ENCODE measurements at regions not wholly inside any gene's neighbourhood (a gene's known extent, or its start where the extent isn't known, plus 50 kb on each side); places are given as distances from the start of the nearest gene placed in this dataset.

DNA sequence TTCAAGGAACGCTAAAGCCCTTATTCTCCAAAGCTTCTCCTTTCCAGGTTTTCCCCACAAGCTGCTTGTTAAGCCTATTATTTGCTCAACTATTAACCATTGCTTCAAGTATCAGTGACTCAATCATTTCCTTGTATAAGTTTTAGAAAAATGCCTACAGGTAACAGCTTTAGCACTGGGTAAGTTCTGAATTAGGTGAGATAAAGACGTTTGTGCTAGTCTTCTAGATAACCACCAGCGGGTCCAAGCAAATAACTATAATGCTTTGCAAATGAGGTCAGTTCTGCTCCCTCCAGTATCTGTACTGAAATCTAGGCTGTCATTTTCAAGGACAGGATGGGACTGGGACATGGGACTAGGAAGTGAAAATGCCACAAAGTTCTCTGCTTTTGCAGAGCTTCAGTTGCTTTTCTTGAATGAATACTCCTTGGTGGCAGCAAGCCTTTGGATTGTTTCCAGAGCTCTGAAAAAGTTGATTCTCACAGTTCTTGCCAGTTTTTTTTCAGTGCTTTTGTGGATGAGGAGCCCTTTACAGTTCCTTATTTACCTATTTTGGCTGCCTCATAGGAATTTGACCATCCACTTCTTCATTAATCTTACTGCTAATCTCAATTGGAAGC lies 1487.7 kb downstream of the EFNB2 start:
- Histone ChIP-seq H3K4me3 (replicated peaks; ENCODE audit: low read depth, low read length) (no peak overlapping the region), H3K36me3 (ENCODE audit: control insufficient read depth, insufficient read depth, low read length) (no peaks in the 10 kb centered on the region), H3K27me3 (replicated peaks; ENCODE audit: control insufficient read depth, insufficient read depth, low read length) (no peaks in the 10 kb centered on the region)
- TF ChIP-seq, protein P1, sequence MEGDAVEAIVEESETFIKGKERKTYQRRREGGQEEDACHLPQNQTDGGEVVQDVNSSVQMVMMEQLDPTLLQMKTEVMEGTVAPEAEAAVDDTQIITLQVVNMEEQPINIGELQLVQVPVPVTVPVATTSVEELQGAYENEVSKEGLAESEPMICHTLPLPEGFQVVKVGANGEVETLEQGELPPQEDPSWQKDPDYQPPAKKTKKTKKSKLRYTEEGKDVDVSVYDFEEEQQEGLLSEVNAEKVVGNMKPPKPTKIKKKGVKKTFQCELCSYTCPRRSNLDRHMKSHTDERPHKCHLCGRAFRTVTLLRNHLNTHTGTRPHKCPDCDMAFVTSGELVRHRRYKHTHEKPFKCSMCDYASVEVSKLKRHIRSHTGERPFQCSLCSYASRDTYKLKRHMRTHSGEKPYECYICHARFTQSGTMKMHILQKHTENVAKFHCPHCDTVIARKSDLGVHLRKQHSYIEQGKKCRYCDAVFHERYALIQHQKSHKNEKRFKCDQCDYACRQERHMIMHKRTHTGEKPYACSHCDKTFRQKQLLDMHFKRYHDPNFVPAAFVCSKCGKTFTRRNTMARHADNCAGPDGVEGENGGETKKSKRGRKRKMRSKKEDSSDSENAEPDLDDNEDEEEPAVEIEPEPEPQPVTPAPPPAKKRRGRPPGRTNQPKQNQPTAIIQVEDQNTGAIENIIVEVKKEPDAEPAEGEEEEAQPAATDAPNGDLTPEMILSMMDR (IDR thresholded peaks at IDR 0.05; ENCODE audit: insufficient read depth, low read length, poor library complexity, severe bottlenecking), result no peak
- no peak for DNase-seq (ENCODE audit: extremely low read depth, insufficient read length)

DNA sequence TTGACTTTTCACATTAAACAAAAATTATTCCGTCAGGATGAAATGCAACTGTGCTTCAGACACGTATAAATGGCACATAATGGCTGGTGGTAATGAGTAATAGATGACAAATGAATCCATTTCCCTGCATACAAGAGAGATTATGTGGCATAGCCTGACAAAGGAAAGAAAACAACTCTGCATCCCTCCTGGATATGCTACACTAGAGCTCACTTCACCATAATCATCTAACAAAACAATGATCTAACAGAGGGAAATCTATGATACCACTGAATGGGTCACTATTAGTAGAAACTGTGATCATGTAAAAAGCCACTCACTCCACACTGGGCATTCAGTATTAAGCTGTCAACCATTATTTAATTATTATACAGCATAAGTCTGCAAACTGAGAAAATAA lies 1498.4 kb downstream of the EFNB2 start:
- DNase-seq (ENCODE audit: extremely low read depth, insufficient read length), result no peak
- TF ChIP-seq, protein P1 (IDR thresholded peaks at IDR 0.05; ENCODE audit: insufficient read depth, low read length, poor library complexity, severe bottlenecking), result no peak
- no peak overlapping the region for H3K4me3 ChIP-seq (replicated peaks; ENCODE audit: low read depth, low read length)
- H3K36me3 ChIP-seq (ENCODE audit: control insufficient read depth, insufficient read depth, low read length), result no peaks in the 10 kb centered on the region
- H3K27me3 ChIP-seq (replicated peaks; ENCODE audit: control insufficient read depth, insufficient read depth, low read length), result no peaks in the 10 kb centered on the region

DNA sequence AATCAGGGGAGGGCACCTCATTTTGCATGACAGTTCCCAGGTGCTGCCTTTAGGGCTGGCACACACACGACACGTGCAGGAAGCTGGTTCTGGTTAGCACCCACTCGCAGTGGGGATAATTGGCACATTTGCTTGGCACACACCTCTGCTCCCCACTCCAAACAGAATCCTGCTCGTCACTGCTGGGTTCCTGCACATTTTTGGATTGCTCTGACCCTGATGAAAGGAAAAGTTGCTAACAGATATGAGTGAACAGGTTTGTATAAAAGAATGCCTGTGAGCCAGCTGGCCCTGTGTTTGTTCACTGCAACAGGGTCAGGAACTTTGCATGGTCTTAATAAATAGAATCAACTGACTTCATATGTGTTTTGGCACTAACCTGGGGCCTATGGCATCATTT lies 1500.4 kb downstream of the EFNB2 start:
- no peak for DNase-seq (ENCODE audit: extremely low read depth, insufficient read length)
- Histone ChIP-seq H3K4me3 (replicated peaks; ENCODE audit: low read depth, low read length) (no peak overlapping the region), H3K27me3 (replicated peaks; ENCODE audit: control insufficient read depth, insufficient read depth, low read length) (no peaks in the 10 kb centered on the region), H3K36me3 (ENCODE audit: control insufficient read depth, insufficient read depth, low read length) (no peaks in the 10 kb centered on the region)
- TF ChIP-seq, protein P1 (IDR thresholded peaks at IDR 0.05; ENCODE audit: insufficient read depth, low read length, poor library complexity, severe bottlenecking), result no peak

DNA sequence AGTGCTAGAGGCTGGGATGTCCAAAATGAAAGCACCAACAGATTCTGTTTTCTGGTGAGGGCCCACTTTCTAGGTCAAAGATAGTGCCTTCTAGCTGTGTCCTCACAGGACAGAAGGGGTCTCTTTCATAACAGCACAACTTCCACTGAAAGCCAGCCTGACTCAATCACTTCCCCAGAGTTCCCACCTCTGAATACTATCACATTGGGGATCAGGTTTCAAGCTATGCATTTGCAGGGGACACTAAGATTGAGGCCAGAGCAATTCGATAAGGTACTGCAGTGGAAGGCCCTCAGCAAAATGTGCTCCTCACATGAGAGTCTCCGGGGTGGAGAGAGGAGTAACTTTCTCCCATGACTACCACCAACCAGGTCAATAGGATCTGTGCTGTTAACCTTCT lies 1501.5 kb downstream of the EFNB2 start:
- no peaks in the 10 kb centered on the region for H3K36me3 ChIP-seq (ENCODE audit: control insufficient read depth, insufficient read depth, low read length)
- TF ChIP-seq, protein P1 (IDR thresholded peaks at IDR 0.05; ENCODE audit: insufficient read depth, low read length, poor library complexity, severe bottlenecking), result no peak
- no peak overlapping the region for H3K4me3 ChIP-seq (replicated peaks; ENCODE audit: low read depth, low read length)
- H3K27me3 ChIP-seq (replicated peaks; ENCODE audit: control insufficient read depth, insufficient read depth, low read length), result no peaks in the 10 kb centered on the region
- no peak for DNase-seq (ENCODE audit: extremely low read depth, insufficient read length)

DNA sequence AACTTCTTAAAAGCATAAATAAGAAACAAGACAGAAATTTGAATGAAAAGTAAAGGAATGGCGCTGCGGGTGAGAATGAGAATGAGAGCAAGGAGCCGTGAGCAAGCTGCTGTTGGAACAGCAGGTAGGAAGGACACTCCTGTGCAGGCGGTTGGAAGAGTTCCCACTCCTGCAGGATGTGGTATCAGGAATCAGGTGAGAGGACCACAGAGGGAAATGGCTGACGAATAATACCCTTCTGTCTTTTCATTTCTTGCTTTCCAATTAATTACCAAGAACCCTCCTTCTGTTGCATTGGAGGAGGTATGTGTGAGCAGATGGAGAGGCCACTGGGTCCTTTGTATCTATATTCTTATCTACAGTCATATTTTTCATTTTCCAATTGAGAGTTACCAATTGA lies 1504.2 kb downstream of the EFNB2 start:
- no peaks in the 10 kb centered on the region for H3K27me3 ChIP-seq (replicated peaks; ENCODE audit: control insufficient read depth, insufficient read depth, low read length)
- TF ChIP-seq, protein P1 (IDR thresholded peaks at IDR 0.05; ENCODE audit: insufficient read depth, low read length, poor library complexity, severe bottlenecking), result no peak
- no peak overlapping the region for H3K4me3 ChIP-seq (replicated peaks; ENCODE audit: low read depth, low read length)
- no peaks in the 10 kb centered on the region for H3K36me3 ChIP-seq (ENCODE audit: control insufficient read depth, insufficient read depth, low read length)
- no peak for DNase-seq (ENCODE audit: extremely low read depth, insufficient read length)

DNA sequence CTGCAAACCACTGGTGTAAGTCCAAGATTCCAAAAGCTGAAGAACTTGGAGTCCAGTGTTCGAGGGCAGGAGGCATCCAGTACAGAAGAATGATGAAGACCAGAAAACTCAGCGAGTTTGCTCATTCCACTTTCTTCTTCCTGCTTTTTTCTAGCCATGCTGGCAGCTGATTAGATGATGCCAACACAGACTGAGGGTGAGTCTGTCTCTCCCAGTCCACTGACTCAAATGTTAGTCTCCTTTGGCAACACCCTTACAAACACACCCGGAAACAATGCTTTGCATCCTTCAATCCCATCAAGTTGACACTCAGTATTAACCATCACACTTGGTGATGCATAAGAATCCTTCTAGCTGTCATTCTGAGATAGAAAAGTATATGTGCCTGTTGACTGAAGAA lies 1504.6 kb downstream of the EFNB2 start:
- DNase-seq (ENCODE audit: extremely low read depth, insufficient read length), result no peak
- no peaks in the 10 kb centered on the region for H3K36me3 ChIP-seq (ENCODE audit: control insufficient read depth, insufficient read depth, low read length)
- no peak overlapping the region for H3K4me3 ChIP-seq (replicated peaks; ENCODE audit: low read depth, low read length)
- H3K27me3 ChIP-seq (replicated peaks; ENCODE audit: control insufficient read depth, insufficient read depth, low read length), result no peaks in the 10 kb centered on the region
- TF ChIP-seq, protein P1 (IDR thresholded peaks at IDR 0.05; ENCODE audit: insufficient read depth, low read length, poor library complexity, severe bottlenecking), result no peak
